GM06990 (cell line): ENCODE measurements at regions not wholly inside any gene's neighbourhood (a gene's known extent, or its start where the extent isn't known, plus 50 kb on each side); places are given as distances from the start of the nearest gene placed in this dataset.
"Not testable (repeated sequence)": the region's sequence is repeated elsewhere in the genome, so short reads cannot be mapped to it uniquely, and the experiment has no call there.

Experiments used
- DNase-seq: peaks from one replicate; pipeline ENCODE4 v3.0.0-alpha.2; 2011; ENCODE audit not compliant: insufficient read length; ENCODE audit errors: extremely low read depth
- H3K27me3 ChIP-seq: replicated peaks from 2 replicates; pipeline ENCODE4 v1.6.0; 2011; ENCODE audit warnings: low read length; ENCODE audit not compliant: control insufficient read depth, insufficient read depth
- H3K36me3 ChIP-seq: 2 replicates; pipeline ENCODE4 v1.5.1; 2011; ENCODE audit warnings: low read length; ENCODE audit not compliant: control insufficient read depth, insufficient read depth
- H3K4me3 ChIP-seq: replicated peaks from 2 replicates; pipeline ENCODE4 v1.5.1; 2011; ENCODE audit warnings: low read depth, mild to moderate bottlenecking, control low read depth, low read length
- TF ChIP-seq, protein P1 (sequence below): IDR thresholded peaks from 2 replicates; pipeline ENCODE4 v1.5.1; 2011; ENCODE audit warnings: low read length, control low read depth, mild to moderate bottlenecking, inconsistent platforms; ENCODE audit not compliant: insufficient read depth, poor library complexity, severe bottlenecking

DNA sequence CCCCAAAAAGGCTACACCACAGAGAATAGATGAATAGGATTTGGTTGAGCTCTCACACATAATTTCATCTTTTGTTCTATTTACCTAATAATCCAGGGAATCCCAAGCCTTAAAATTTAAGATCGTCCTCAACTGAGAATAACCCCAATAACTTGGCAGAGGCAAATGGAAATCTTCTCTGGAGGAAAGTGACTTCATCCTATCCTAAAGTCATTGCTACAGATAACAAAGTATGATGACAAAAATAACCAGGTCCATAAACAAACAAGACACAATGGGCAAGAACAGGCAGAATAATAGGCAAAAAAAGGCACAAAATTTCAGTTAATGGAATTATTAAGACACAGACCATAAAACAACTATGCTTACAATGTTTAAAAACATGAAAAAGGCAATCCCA is 177.3 kb upstream of the STK26 start:
- H3K27me3 ChIP-seq: no peaks in the 10 kb centered on the region
- H3K36me3 ChIP-seq: no peaks in the 10 kb centered on the region
- H3K4me3 ChIP-seq: no peak overlapping the region
- DNase-seq: no peak
- TF ChIP-seq, protein P1, sequence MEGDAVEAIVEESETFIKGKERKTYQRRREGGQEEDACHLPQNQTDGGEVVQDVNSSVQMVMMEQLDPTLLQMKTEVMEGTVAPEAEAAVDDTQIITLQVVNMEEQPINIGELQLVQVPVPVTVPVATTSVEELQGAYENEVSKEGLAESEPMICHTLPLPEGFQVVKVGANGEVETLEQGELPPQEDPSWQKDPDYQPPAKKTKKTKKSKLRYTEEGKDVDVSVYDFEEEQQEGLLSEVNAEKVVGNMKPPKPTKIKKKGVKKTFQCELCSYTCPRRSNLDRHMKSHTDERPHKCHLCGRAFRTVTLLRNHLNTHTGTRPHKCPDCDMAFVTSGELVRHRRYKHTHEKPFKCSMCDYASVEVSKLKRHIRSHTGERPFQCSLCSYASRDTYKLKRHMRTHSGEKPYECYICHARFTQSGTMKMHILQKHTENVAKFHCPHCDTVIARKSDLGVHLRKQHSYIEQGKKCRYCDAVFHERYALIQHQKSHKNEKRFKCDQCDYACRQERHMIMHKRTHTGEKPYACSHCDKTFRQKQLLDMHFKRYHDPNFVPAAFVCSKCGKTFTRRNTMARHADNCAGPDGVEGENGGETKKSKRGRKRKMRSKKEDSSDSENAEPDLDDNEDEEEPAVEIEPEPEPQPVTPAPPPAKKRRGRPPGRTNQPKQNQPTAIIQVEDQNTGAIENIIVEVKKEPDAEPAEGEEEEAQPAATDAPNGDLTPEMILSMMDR: no peak

DNA sequence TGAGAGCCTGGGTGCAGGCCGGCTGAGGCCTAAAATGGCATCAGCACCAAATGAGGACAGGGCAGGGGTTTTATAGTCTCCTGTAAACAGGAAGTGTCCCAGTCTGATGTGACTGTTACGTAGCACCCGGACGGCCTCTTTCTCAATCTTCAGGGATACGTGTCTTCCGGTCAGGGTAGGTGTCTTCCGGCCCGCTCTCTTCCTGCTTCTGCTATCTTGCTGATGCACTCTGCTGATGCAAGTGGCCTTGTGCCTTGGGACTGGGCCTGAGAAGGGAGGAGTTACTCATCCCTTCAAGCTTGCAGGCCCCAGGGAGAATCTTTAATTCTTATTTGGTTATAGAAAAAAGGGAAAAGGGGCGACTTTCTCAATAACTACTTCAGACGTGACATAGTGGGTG is 172.1 kb upstream of the STK26 start:
- H3K36me3 ChIP-seq, DNase-seq, H3K27me3 ChIP-seq, H3K4me3 ChIP-seq: not testable (repeated sequence)

DNA sequence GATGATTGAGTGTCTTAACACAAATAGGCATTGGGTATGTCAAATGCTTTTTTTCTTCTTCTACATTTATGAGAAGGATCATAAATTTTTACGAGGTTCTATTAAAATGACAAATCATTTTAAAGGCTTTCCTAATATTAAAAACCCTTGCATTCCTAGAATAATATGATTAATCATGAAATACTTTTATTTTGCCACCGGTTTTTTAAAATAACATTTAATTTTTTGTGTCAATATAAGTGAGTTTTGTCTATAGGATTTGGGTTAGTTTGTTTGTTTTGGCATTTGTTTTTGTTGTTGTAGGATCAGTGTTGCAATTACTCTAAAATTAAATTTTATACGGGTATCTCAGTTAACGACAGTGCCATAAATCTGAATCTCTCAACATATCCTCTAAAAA is 169.7 kb upstream of the STK26 start:
- no peak overlapping the region for H3K4me3 ChIP-seq
- no peaks in the 10 kb centered on the region for H3K27me3 ChIP-seq
- no peak for DNase-seq
- H3K36me3 ChIP-seq: no peaks in the 10 kb centered on the region
- TF ChIP-seq, protein P1: no peak

DNA sequence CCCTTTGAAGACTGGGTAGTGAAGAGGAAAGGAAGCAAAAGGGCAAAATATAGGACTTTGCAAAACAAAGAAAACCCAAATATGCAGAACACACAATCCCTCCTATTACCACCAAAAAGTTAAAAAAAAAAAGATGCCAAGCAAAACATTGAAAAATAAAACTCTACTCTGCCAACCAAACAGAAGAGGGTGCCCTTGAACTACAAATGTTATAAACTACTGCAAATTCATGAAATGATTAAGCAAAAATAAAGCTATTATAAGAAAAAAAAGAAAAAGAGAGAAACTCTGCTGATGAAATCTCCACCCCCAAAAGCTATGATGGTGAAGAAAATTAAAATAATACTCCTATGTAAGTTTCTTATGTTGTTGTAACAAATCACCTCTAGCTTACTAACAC is 168.5 kb upstream of the STK26 start:
- Histone ChIP-seq H3K36me3 (no peaks in the 10 kb centered on the region), H3K27me3 (no peaks in the 10 kb centered on the region), H3K4me3 (no peak overlapping the region)
- TF ChIP-seq, protein P1: peak; percentile 24
- DNase-seq: no peak

DNA sequence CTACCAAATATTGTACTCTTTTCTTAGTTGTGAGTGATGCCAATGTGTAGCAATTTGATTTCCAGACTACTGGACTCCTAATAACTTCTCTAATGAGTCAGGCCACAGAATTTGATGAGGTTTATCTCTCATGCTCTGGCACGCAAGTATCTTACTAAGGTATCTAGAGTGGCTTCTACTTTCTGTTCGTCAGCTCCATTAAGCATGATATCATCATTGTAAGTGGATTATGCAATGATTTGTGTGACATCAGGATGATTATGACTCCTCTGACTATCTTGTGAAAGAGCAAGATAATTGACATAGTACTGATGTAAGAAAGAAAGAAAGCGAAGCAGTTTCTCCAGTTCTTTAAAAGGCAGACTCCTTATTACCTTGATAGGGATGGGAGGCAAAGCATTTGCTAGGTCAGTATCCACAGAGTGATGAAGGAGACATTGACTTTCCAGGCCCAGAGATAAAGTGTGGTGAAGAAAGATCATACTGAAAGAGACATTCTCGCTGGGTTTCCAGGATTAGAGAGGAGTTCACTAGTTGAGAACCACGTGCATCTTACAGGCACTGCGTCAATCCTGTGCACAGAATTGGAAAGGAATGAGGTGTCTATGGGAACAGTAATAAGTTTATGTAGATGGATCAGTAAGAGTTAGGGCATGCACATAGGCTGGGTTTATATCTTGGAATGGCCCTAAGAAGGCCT is 161.9 kb upstream of the STK26 start:
- H3K36me3 ChIP-seq: no peaks in the 10 kb centered on the region
- TF ChIP-seq, protein P1: no peak
- no peak for DNase-seq
- H3K4me3 ChIP-seq: no peak overlapping the region
- no peaks in the 10 kb centered on the region for H3K27me3 ChIP-seq

DNA sequence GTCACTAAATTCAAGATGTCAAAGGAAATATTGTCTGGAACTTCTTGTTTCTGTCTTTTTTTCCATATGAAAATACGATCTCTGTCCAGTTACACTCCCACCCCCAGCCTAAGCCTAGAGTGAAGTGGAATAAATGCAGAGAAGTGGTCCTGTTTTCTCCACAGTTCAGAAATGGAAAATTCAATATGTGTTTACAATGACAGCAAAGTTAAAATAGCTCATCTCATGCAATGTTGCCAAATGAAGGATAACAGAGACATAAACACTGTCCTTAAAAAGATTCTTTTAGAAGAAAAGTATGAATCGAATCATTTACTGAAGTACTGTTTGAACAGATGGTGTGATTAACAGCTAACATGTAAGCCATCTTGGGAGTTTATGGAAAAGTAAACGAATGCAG is 160.8 kb upstream of the STK26 start:
- TF ChIP-seq, protein P1: no peak
- no peak for DNase-seq
- Histone ChIP-seq H3K4me3 (no peak overlapping the region), H3K27me3 (no peaks in the 10 kb centered on the region), H3K36me3 (no peaks in the 10 kb centered on the region)
